ENCODE measurements at regions not wholly inside any gene's neighbourhood (a gene's known extent, or its start where the extent isn't known, plus 50 kb on each side); places are given as distances from the start of the nearest gene placed in this dataset.

DNA sequence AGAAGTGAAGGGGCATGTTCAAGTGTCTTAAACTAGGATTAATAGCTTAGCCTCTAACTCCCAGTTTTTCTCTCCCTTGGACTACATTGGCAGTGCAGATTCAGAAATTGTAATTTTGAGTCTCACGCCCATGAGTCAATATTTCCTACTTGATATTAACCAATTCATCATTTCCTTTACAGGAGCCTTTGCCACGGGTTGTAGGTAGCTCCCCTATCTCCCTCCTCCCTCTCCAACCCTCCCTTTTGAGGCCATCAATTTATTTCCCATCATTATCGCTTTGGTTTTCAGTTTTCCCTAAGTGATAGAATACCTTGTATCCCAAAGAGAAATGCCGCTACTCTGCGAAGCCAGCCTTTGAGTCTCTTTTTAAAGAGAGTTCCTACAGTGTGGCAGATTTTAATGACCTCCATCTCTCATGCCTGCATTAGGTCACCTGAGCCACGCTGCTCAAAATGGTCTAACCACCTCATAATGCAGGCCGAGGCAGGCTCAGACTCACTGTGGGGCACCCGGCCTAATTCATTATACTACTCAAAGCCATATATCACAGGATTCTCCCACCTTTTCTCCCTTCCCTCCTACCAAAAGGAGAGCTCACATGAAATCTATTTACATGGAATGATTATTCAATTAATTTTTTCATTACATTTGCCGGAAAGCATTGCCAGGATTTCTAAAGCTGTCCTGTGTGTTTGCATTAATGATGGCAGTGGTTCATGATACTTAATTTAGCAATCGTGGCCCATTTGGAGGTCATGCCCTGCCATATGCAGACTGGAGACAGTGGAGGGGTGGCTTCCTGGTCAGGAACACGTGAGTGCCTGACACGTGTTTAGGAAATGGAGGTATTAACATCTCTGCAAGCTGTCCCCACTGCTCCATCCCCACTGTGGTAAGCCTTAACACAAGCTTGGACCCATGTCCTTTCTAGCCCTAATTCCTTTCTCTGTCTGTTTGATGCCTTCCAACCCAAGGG lies 448.2 kb upstream of the AUTS2 start:
- TF ChIP-seq, protein P1, sequence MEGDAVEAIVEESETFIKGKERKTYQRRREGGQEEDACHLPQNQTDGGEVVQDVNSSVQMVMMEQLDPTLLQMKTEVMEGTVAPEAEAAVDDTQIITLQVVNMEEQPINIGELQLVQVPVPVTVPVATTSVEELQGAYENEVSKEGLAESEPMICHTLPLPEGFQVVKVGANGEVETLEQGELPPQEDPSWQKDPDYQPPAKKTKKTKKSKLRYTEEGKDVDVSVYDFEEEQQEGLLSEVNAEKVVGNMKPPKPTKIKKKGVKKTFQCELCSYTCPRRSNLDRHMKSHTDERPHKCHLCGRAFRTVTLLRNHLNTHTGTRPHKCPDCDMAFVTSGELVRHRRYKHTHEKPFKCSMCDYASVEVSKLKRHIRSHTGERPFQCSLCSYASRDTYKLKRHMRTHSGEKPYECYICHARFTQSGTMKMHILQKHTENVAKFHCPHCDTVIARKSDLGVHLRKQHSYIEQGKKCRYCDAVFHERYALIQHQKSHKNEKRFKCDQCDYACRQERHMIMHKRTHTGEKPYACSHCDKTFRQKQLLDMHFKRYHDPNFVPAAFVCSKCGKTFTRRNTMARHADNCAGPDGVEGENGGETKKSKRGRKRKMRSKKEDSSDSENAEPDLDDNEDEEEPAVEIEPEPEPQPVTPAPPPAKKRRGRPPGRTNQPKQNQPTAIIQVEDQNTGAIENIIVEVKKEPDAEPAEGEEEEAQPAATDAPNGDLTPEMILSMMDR (IDR thresholded peaks at IDR 0.05; ENCODE audit: low read depth, low read length, poor library complexity, severe bottlenecking) = no peak
- TF ChIP-seq EZH2phosphoT487 (IDR thresholded peaks at IDR 0.05; ENCODE audit: borderline replicate concordance, low read length) = no peak

Measured in DOHH2 (cell line).